NCI-H1436 treated with DMSO at 0.1 percent for 48 hours (cell line): ENCODE measurements at regions not wholly inside any gene's neighbourhood (a gene's known extent, or its start where the extent isn't known, plus 50 kb on each side); places are given as distances from the start of the nearest gene placed in this dataset.

Source experiments
- DNase-seq: peaks from one replicate; lab custom pipeline; 2025; lab: John Stamatoyannopoulos, UW

DNA sequence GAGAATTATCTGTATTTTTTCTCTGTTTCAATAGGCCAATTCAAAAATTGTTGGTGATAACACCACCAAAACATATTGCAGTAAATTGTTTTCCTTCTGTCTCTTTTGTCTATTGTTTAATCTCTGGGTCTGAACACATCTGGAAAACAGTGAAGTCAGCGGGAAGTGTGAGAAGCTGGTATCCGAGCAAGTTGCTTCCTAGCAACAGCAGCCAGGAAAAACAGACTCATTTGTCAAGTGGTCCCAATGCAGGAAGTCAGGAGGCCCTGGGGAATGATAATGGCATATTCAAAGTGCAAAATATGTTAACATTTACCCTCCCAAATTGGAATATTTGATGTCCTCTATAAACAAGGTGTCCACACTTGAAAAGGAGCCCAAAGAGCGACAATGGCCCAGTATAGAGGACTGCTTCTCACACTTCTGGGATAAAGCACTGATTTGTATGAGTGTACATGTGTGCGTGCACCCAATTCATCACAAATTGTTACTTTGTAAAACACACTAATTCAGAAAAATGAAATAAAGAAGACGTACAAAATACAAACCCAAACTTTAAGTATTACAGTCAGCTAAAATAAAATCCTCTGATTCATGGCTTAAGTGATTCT, 515.0 kb downstream of the TBC1D4 start:
- no peak for DNase-seq

DNA sequence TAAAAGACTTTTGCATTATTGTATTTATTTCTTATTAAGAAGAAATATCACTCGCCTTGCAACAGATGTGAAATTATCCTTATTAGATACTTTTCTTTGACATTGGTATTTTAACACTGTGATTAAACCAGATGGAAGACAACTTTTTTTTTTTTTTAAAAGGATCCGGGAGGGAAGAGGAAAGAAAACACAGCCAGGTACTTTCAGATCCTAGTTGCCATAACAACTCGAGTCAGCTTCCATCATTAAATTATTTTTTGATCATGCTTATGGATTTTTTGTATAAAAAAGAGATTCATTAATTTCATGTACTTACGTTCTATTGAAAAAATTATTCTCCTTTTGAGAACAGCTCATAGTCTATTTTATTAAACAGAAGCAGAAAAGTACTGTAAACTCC, 515.7 kb downstream of the TBC1D4 start:
- no peak for DNase-seq

DNA sequence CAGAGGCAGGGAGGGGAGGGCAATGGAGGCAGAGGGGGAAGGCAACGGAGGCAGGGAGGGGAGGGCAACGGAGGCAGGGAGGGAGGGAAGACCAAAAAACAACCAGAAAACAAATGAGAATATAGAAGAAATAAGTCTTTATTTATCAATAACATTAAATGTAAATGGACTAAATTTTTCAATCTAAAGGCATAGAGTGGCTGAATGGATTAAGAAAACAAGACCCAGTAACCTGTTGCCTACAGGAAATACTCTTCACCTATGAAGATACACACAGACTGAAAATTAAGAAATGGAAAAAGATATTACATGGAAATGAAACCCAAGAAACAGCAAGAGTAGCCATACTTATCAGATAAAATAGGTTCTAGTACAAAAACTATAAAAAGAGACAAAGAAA, 536.3 kb downstream of the TBC1D4 start:
- no peak for DNase-seq

- no peak for DNase-seq
Measured at GRCh38 chr13:74931698-74932433, 550.1 kb downstream of the TBC1D4 start.

DNA sequence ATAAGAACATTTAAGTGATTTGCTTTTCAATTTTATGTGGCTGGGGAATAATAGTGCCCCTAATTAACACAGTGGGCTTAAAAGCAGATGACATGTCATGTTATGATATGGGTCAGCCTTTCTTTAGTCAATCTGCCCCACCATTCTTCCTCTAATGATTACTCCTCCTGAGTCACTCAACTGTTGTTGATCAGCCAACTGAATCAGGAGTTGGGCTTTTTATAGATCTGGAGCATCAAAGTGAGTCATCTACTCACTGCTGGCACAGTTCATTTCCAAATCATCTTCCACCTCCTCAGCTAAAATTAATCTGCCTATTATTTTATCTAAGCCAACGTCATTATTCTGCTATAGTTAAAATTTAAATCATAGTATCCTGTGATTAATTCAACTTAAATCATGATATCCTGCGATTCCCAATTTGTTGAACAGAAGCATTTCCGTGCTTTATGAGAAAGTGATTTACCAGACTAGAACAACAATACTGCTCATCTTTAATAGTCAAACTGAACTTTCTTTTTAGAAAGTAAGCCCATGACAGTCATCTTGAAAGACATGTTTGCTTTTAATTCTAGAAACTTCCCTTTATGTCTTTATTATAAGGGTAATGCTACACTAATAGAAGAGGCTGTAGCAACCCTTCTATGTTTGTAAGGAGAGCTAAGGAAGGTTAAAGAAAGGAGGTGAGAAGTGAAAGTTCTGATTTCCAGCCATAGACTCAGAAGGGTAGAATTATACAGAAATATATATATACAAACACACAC, 551.4 kb downstream of the TBC1D4 start:
- DNase-seq, result no peak

GRCh38 chr13:74929436-74929835, 552.5 kb downstream of the TBC1D4 start:
- DNase-seq, result no peak

DNA sequence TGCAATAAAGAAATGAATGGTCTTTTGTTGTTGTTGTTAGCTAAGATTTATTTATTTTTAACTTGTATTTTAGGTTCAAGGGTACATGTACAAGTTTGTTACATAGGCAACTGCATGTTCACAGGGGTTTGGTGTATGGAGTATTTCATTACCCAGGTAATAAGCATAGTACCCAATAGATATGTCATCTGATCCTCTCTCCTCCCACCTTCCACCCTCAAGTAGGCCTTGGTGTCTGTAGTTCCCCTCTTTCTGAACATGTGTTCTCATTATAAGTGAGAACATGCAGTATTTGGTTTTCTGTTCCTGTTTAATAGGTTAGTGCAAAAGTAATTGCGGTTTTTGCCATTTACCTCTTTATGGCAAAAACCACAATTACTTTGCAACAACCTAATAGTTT, 554.1 kb downstream of the TBC1D4 start:
- DNase-seq, result no peak

- DNase-seq, result no peak
Measured at GRCh38 chr13:74922963-74923362, 559.0 kb downstream of the TBC1D4 start.

DNA sequence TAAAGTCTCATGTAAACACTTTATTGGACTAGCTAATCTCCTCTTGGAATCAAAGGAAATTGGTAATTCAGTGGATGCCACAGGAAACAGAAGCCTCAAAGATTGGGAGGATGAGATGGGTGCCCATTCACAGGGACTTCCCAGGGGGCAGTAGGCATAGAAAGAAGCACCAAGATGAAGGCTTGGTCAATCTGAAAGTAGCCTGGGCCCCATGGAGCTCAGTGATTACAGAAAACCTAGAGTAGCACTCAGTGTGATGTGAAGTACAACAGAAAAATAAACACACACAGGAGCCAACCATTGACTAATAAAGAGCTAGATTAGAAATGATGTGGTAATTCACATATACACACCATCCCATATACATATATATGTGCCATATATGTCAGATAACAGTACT, 560.6 kb downstream of the TBC1D4 start:
- no peak for DNase-seq

GRCh38 chr13:74920920-74921319, 561.0 kb downstream of the TBC1D4 start:
- DNase-seq, result no peak

- DNase-seq, result no peak
Measured at GRCh38 chr13:74920361-74920760, 561.6 kb downstream of the TBC1D4 start.

DNA sequence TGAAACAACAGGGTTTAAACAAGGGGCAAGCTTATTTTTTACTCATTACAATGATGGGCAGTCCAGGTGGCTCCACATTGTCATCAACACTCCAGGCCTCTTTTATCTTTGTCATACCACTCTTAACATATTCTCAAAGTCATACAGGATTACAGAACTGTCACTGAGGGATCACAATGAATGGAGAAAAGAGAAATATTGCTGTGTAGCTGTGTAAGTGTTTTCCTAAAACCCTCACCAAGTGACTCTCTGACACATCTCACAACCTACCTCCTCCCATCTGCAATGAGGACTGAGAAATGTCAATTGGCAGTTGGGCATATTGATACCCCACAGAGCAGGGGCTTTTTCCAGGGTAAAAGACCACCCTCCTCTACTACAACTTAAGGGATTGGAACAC, 562.1 kb downstream of the TBC1D4 start:
- no peak for DNase-seq

DNA sequence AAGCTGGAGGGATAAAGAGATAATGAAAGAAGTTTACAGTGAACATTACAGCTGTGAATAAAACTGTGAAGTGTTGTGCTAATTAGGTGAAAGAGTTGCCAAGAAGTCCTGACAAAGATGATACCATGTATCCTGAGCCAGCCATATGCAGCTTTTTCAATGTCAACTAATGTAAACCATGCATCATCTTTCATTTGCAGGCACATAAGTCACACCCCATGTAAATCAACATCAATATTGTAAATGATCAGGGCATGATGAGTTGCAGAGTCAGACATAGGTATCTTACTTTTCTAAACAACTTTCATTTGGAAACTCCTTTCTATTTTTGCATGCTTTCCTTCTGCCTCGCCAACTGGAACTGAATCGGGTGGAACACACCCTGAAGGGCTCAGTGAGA, 569.1 kb downstream of the TBC1D4 start:
- DNase-seq, result no peak

DNA sequence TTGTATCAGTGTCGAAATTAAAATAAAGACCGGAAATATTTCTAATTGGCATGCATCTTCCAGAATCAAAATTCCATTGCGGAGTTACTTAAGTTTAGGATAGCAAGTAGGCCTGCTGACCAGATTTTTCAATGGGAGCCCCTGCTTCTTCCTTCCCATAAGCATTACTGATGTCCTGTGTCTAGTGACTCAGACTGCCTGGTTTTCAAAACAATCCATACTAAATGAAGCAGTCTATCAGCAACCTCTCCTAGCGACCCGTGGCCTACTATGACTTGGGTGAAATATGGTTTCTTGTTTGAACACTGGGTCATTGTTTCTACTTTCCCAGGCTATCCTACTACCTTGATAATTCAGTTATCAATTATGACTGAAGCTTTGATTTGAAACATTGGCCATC, 571.6 kb downstream of the TBC1D4 start:
- DNase-seq, result no peak

- no peak for DNase-seq
Measured at GRCh38 chr13:74907788-74908187, 574.2 kb downstream of the TBC1D4 start.

GRCh38 chr13:74904556-74904955, 577.4 kb downstream of the TBC1D4 start:
- DNase-seq, result no peak

- no peak for DNase-seq
Measured at GRCh38 chr13:74895042-74895796, 586.8 kb downstream of the TBC1D4 start.

DNA sequence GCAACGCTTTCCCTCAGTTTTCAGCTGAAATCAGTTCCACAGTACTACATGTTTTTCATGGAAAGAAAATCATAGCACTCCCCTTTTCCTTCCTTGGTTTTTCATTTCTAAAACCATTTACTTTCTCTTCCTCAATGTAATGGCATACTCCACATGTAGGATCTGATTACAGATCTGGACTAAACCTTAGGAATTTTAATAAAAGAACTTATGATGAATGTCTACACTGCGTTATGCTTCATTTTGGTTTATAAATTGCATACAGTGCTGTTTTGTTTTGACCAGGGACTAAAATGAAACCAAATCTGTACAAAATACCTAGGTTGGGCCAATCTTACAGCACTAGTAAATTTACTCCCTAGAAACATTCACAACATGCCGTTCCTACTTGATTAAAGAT, 589.9 kb downstream of the TBC1D4 start:
- no peak for DNase-seq

GRCh38 chr13:74891610-74892009, 590.4 kb downstream of the TBC1D4 start:
- DNase-seq, result no peak

- DNase-seq, result no peak
Measured at GRCh38 chr13:74889321-74889720, 592.6 kb downstream of the TBC1D4 start.

GRCh38 chr13:74886502-74886901, 595.5 kb downstream of the TBC1D4 start:
- DNase-seq, result no peak

- no peak for DNase-seq
Measured at GRCh38 chr13:74883834-74884233, 598.1 kb downstream of the TBC1D4 start.
